ENCODE measurements at regions not wholly inside any gene's neighbourhood (a gene's known extent, or its start where the extent isn't known, plus 50 kb on each side); places are given as distances from the start of the nearest gene placed in this dataset.
A peak's percentile ranks its signal among the peaks of the same experiment; 100 is the strongest.
"Not testable (repeated sequence)": the region's sequence is repeated elsewhere in the genome, so short reads cannot be mapped to it uniquely, and the experiment has no call there.

DNA sequence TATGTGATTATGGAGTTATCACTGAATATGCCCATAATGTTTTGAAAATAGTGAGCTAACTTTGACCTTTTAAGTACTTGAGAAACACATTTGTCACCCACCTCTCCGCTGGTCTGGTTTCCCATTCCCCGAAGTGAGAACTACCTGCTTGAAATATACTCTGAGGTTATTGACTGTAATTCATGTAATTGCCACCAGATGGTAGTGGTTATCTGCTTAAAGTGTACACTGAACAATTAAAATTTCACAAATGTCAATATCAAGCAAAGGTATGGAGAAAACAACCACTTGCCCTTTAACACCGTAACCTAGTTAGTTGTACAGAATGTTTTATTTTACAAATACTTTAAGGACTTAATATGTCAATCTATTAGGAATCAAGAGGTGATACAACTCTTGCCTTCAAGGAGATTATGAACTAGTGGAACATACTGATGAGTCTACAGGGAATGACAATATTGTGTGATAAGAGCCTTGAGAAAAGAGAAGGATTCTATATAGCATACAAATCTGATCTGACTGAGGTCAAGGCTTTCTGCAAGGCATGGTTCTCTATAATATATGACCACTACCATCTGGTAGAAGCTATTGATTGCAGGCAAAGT, 316.8 kb upstream of the KCNH7 start:
- H3K4me3 ChIP-seq (replicated peaks; ENCODE audit: low read depth, low read length): no peak overlapping the region
- DNase-seq (ENCODE audit: low read depth): peak; percentile 51
- TF ChIP-seq, protein P1, sequence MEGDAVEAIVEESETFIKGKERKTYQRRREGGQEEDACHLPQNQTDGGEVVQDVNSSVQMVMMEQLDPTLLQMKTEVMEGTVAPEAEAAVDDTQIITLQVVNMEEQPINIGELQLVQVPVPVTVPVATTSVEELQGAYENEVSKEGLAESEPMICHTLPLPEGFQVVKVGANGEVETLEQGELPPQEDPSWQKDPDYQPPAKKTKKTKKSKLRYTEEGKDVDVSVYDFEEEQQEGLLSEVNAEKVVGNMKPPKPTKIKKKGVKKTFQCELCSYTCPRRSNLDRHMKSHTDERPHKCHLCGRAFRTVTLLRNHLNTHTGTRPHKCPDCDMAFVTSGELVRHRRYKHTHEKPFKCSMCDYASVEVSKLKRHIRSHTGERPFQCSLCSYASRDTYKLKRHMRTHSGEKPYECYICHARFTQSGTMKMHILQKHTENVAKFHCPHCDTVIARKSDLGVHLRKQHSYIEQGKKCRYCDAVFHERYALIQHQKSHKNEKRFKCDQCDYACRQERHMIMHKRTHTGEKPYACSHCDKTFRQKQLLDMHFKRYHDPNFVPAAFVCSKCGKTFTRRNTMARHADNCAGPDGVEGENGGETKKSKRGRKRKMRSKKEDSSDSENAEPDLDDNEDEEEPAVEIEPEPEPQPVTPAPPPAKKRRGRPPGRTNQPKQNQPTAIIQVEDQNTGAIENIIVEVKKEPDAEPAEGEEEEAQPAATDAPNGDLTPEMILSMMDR (IDR thresholded peaks at IDR 0.05; ENCODE audit: low read length, missing control alignments): peak; percentile 63

GRCh38 chr2:163142618-163143017, 304.1 kb upstream of the KCNH7 start:
- no peak for DNase-seq (ENCODE audit: low read depth)
- no peak overlapping the region for H3K4me3 ChIP-seq (replicated peaks; ENCODE audit: low read depth, low read length)
- TF ChIP-seq, protein P1 (IDR thresholded peaks at IDR 0.05; ENCODE audit: low read length, missing control alignments): no peak

DNA sequence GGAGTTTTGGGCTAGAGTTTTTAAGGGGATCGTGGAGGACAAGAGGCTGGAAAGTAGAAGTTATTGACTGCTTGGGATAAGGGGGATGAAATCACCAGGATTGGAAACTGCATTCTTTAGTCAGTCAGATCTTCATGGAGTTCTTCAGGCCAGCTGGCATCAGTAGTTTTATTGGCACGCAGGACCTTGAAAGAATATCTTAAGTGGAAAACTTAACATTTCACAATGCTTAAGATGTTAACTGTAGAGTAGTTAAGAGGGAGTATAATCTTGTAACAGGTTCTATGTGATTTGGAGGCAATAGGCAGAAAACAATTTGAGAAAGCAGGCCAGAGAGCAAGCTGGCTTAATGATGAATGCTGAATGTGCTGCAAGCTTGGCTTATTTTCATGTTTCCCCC, 300.4 kb upstream of the KCNH7 start:
- TF ChIP-seq, protein P1 (IDR thresholded peaks at IDR 0.05; ENCODE audit: low read length, missing control alignments): no peak
- no peak overlapping the region for H3K4me3 ChIP-seq (replicated peaks; ENCODE audit: low read depth, low read length)
- no peak for DNase-seq (ENCODE audit: low read depth)

DNA sequence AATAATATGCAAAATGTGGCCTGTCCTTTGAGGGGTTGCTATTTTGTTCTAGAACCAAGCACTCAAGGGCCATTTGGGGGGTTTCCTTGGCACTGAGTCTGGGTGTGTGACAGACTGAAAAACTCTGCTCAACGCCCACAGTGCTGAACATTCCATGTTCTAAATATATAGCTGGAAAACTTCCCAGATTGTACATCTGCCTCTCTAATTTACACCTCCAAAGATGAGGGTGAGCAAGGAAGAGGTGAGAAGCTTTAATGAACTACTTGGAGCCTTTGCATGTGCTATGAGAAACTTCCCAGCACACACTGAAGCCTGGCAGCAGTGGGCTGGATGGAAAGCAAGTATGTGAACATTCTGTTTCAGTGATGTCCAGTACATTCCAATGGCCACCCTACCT, 296.7 kb upstream of the KCNH7 start:
- TF ChIP-seq, protein P1 (IDR thresholded peaks at IDR 0.05; ENCODE audit: low read length, missing control alignments): no peak
- no peak overlapping the region for H3K4me3 ChIP-seq (replicated peaks; ENCODE audit: low read depth, low read length)
- no peak for DNase-seq (ENCODE audit: low read depth)

DNA sequence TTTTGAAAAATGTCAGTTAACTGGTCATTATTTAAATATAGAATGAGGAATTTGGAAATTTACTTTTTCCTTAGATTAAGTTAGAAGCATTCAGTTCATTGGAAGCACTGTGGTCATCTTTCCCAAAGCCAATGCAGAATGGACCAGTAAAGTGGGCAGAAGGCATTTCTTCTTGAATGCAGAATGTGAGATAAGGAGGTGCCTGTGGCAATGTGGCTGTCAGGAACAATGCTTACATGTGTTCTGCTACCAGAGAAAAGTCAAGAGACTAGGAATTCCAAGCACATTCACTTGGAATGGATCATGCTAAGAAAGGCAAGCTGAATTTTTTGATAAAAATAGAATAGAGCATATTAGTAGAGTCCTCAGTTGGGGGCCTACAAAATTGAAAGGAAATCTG, 295.0 kb upstream of the KCNH7 start:
- TF ChIP-seq, protein P1 (IDR thresholded peaks at IDR 0.05; ENCODE audit: low read length, missing control alignments): no peak
- DNase-seq (ENCODE audit: low read depth): peak; percentile 3
- H3K4me3 ChIP-seq (replicated peaks; ENCODE audit: low read depth, low read length): no peak overlapping the region

- H3K4me3 ChIP-seq (replicated peaks; ENCODE audit: low read depth, low read length): no peak overlapping the region
- TF ChIP-seq, protein P1 (IDR thresholded peaks at IDR 0.05; ENCODE audit: low read length, missing control alignments): peak; percentile 59
- DNase-seq (ENCODE audit: low read depth): peak; percentile 29
Measured at GRCh38 chr2:163132850-163133249, 294.3 kb upstream of the KCNH7 start.

GRCh38 chr2:163132207-163132606, 293.6 kb upstream of the KCNH7 start:
- DNase-seq (ENCODE audit: low read depth); H3K4me3 ChIP-seq (replicated peaks; ENCODE audit: low read depth, low read length): not testable (repeated sequence)
